GM23338 (cell line): ENCODE measurements at regions not wholly inside any gene's neighbourhood (a gene's known extent, or its start where the extent isn't known, plus 50 kb on each side); places are given as distances from the start of the nearest gene placed in this dataset.

Experiments
- ATAC-seq: fragments of 200-7000 bp; cut with Tn5 transposase; 3 replicates; pipeline ENCODE4 v1.9.1; 2020
- DNase-seq: peaks from one replicate; pipeline ENCODE4 v3.0.0-alpha.2; 2015; ENCODE audit warnings: low spot score
- H2AFZ ChIP-seq: fragments of 200-600 bp; sonication (generic); 2 replicates; pipeline ENCODE4 v1.8.0; 2016; ENCODE audit warnings: antibody characterized with exemption, mild to moderate bottlenecking, moderate library complexity
- H3F3A ChIP-seq: fragments of 200-600 bp; sonication (generic); replicated peaks from 2 replicates; pipeline ENCODE4 v1.8.0; 2017; ENCODE audit warnings: antibody characterized with exemption, mixed run types, low read depth
- H3K27ac ChIP-seq: fragments of 200-600 bp; sonication (generic); 2 replicates; pipeline ENCODE4 v1.6.1; 2016; ENCODE audit warnings: low read depth
- H3K27me3 ChIP-seq: fragments of 200-600 bp; sonication (generic); 2 replicates; pipeline ENCODE4 v1.8.0; 2016; ENCODE audit warnings: mild to moderate bottlenecking, mixed run types, moderate library complexity; ENCODE audit not compliant: insufficient read depth
- H3K36me3 ChIP-seq: fragments of 200-600 bp; sonication (generic); 2 replicates; pipeline ENCODE4 v1.8.0; 2016; ENCODE audit warnings: mild to moderate bottlenecking; ENCODE audit not compliant: insufficient read depth
- H3K4me1 ChIP-seq: fragments of 200-600 bp; sonication (generic); 2 replicates; pipeline ENCODE4 v1.8.0; 2016; ENCODE audit warnings: mild to moderate bottlenecking, moderate library complexity; ENCODE audit not compliant: insufficient read depth
- H3K4me2 ChIP-seq: fragments of 200-600 bp; sonication (generic); 2 replicates; pipeline ENCODE4 v1.7.1; 2017; ENCODE audit warnings: mixed run types
- H3K4me3 ChIP-seq: fragments of 200-600 bp; sonication (generic); 2 replicates; pipeline ENCODE4 v1.6.1; 2016; ENCODE audit warnings: mixed run types
- H3K79me2 ChIP-seq: fragments of 200-600 bp; sonication (generic); replicated peaks from 2 replicates; pipeline ENCODE4 v1.8.0; 2017; ENCODE audit warnings: mild to moderate bottlenecking; ENCODE audit not compliant: insufficient read depth
- H3K9me2 ChIP-seq: fragments of 200-600 bp; sonication (generic); 2 replicates; pipeline ENCODE4 v1.8.0; 2017; ENCODE audit not compliant: insufficient read depth
- H4K20me1 ChIP-seq: fragments of 200-600 bp; sonication (generic); replicated peaks from 2 replicates; pipeline ENCODE4 v1.8.0; 2017; ENCODE audit warnings: mild to moderate bottlenecking; ENCODE audit not compliant: insufficient read depth
- H3K27ac Mint-ChIP-seq: 2 replicates; pipeline ENCODE4 v1.8.0; 2020; ENCODE audit warnings: inconsistent platforms, mild to moderate bottlenecking, moderate library complexity, mixed read lengths
- H3K27me3 Mint-ChIP-seq: 3 replicates; pipeline ENCODE4 v1.8.0; 2022; ENCODE audit warnings: low read depth, mild to moderate bottlenecking, moderate library complexity, mixed read lengths, inconsistent platforms; ENCODE audit not compliant: insufficient read depth, poor library complexity
- H3K36me3 Mint-ChIP-seq: 3 replicates; pipeline ENCODE4 v1.8.0; 2021; ENCODE audit warnings: low read depth, mild to moderate bottlenecking, inconsistent platforms, moderate library complexity, mixed read lengths
- H3K4me1 Mint-ChIP-seq: 3 replicates; pipeline ENCODE4 v1.8.0; 2020; ENCODE audit warnings: mild to moderate bottlenecking, inconsistent platforms, mixed read lengths
- H3K4me3 Mint-ChIP-seq: 3 replicates; pipeline ENCODE4 v1.8.0; 2021; ENCODE audit warnings: moderate library complexity, mild to moderate bottlenecking, inconsistent platforms, mixed read lengths
- H3K9me3 Mint-ChIP-seq: 3 replicates; pipeline ENCODE4 v1.8.0; 2020; ENCODE audit warnings: moderate library complexity, mild to moderate bottlenecking, inconsistent platforms, mixed read lengths
- CREB1 ChIP-seq: fragments of 250-450 bp; sonication (Bioruptor Pico); IDR thresholded peaks from 2 replicates; pipeline ENCODE4 v1.5.0; 2020; ENCODE audit warnings: low read depth, mild to moderate bottlenecking, moderate library complexity
- ETS1 ChIP-seq: IDR thresholded peaks from 2 replicates; pipeline ENCODE4 v1.6.1; 2016; ENCODE audit warnings: antibody characterized with exemption
- JUNB ChIP-seq: IDR thresholded peaks from one replicate; pipeline ENCODE4 v1.6.1; 2016; ENCODE audit warnings: antibody characterized with exemption; ENCODE audit not compliant: unreplicated experiment
- NANOG ChIP-seq: IDR thresholded peaks from 2 replicates; pipeline ENCODE4 v1.6.1; 2016; ENCODE audit warnings: antibody characterized with exemption, borderline replicate concordance
- POLR2AphosphoS5 ChIP-seq: IDR thresholded peaks from 2 replicates; pipeline ENCODE4 v1.6.1; 2016; ENCODE audit warnings: antibody characterized with exemption, low read depth
- ZNF114 ChIP-seq: fragments of 250-450 bp; sonication (Bioruptor Pico); IDR thresholded peaks from 2 replicates; pipeline ENCODE4 v1.5.0; 2020; ENCODE audit warnings: mild to moderate bottlenecking, moderate library complexity
- ZNF331 ChIP-seq: fragments of 250-450 bp; sonication (Bioruptor Pico); IDR thresholded peaks from 2 replicates; pipeline ENCODE4 v1.5.0; 2020; ENCODE audit warnings: low read depth, mild to moderate bottlenecking, moderate library complexity
- TF ChIP-seq, protein P1 (sequence below), 2 experiments: fragments of 200-600 bp in 1 of 2; sonication (generic) in 1 of 2; conservative IDR thresholded peaks; 2 replicates each; pipeline versions ENCODE4 v1.5.1 to v1.6.1; 2016 to 2017; ENCODE audit warnings: antibody characterized with exemption in 2 of 2, low read depth in 2 of 2, mild to moderate bottlenecking in 2 of 2, moderate library complexity in 1 of 2
- TF ChIP-seq, protein P2 (sequence below): IDR thresholded peaks from one replicate; pipeline ENCODE4 v1.6.1; 2018; ENCODE audit warnings: antibody characterized with exemption; ENCODE audit not compliant: unreplicated experiment

DNA sequence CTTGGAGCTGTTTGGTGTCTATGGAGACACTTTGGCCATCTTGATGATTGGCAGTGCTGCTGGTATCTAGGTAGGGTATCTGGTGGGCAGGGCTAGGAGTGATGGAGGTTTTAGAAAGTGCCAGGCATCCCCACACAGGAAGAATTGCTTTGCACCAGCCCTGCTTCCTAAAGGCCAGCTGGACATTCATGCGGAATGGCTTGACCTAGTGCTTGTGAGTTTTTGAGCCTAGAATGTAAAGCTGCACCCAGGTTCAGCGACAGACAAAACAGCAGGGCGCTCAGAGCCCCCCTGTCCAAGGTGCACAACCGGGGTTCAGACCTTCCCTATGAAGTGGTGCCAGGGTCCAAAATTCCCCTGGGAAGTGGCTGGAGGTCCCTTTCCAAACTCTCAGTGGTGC, 93.1 kb downstream of the ING1 start (continued):
- TF ChIP-seq POLR2AphosphoS5 = no peak
- TF ChIP-seq CREB1 (CRISPR knock-in tag) = no peak

- H2AFZ ChIP-seq = no peak overlapping the region
- DNase-seq (no peak), ATAC-seq (no peak)
- H3K36me3 ChIP-seq = no peaks in the 10 kb centered on the region
- H3K4me3 ChIP-seq = no peak overlapping the region
- Mint-ChIP-seq H3K27me3 (peaks cover 3% of the 10 kb centered on the region), H3K27ac (no peak overlapping the region), H3K36me3 (no peaks in the 10 kb centered on the region), H3K4me3 (no peak overlapping the region), H3K4me1 (peaks cover 38% of the 10 kb centered on the region), H3K9me3 (no peaks in the 10 kb centered on the region)
- no peaks in the 10 kb centered on the region for H3K79me2 ChIP-seq
- H3K27ac ChIP-seq = no peak overlapping the region
- H3F3A ChIP-seq = 0 out of 2 replicates have a peak, but pooled peaks cover 4% of the 10 kb centered on the region
- H3K4me2 ChIP-seq = no peak overlapping the region
- TF ChIP-seq ETS1 = no peak
- TF ChIP-seq POLR2AphosphoS5 = no peak
- TF ChIP-seq, protein P1, sequence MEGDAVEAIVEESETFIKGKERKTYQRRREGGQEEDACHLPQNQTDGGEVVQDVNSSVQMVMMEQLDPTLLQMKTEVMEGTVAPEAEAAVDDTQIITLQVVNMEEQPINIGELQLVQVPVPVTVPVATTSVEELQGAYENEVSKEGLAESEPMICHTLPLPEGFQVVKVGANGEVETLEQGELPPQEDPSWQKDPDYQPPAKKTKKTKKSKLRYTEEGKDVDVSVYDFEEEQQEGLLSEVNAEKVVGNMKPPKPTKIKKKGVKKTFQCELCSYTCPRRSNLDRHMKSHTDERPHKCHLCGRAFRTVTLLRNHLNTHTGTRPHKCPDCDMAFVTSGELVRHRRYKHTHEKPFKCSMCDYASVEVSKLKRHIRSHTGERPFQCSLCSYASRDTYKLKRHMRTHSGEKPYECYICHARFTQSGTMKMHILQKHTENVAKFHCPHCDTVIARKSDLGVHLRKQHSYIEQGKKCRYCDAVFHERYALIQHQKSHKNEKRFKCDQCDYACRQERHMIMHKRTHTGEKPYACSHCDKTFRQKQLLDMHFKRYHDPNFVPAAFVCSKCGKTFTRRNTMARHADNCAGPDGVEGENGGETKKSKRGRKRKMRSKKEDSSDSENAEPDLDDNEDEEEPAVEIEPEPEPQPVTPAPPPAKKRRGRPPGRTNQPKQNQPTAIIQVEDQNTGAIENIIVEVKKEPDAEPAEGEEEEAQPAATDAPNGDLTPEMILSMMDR (conservative IDR thresholded peaks at IDR 0.05; ENCODE audit: low read depth in 2 of 2) = no peak
- TF ChIP-seq ZNF331 (CRISPR knock-in tag) = no peak
- TF ChIP-seq ZNF114 (CRISPR knock-in tag) = no peak
- H3K4me1 ChIP-seq = peaks cover 39% of the 10 kb centered on the region
- H4K20me1 ChIP-seq = no peaks in the 10 kb centered on the region
- peaks cover 24% of the 10 kb centered on the region for H3K27me3 ChIP-seq
- peaks cover 5% of the 10 kb centered on the region; the same call in 1 of the 2 replicates for H3K9me2 ChIP-seq
Observed at GRCh38 chr13:110807546-110807945, 94.0 kb downstream of the ING1 start.

GRCh38 chr13:110808138-110808537, 94.6 kb downstream of the ING1 start:
- peaks cover 3% of the 10 kb centered on the region for H3K27me3 Mint-ChIP-seq
- TF ChIP-seq ZNF114 (CRISPR knock-in tag) (no peak), JUNB (no peak), NANOG (no peak), ZNF331 (CRISPR knock-in tag) (no peak)
- TF ChIP-seq, protein P2, sequence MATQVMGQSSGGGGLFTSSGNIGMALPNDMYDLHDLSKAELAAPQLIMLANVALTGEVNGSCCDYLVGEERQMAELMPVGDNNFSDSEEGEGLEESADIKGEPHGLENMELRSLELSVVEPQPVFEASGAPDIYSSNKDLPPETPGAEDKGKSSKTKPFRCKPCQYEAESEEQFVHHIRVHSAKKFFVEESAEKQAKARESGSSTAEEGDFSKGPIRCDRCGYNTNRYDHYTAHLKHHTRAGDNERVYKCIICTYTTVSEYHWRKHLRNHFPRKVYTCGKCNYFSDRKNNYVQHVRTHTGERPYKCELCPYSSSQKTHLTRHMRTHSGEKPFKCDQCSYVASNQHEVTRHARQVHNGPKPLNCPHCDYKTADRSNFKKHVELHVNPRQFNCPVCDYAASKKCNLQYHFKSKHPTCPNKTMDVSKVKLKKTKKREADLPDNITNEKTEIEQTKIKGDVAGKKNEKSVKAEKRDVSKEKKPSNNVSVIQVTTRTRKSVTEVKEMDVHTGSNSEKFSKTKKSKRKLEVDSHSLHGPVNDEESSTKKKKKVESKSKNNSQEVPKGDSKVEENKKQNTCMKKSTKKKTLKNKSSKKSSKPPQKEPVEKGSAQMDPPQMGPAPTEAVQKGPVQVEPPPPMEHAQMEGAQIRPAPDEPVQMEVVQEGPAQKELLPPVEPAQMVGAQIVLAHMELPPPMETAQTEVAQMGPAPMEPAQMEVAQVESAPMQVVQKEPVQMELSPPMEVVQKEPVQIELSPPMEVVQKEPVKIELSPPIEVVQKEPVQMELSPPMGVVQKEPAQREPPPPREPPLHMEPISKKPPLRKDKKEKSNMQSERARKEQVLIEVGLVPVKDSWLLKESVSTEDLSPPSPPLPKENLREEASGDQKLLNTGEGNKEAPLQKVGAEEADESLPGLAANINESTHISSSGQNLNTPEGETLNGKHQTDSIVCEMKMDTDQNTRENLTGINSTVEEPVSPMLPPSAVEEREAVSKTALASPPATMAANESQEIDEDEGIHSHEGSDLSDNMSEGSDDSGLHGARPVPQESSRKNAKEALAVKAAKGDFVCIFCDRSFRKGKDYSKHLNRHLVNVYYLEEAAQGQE = no peak
- TF ChIP-seq, protein P1 (conservative IDR thresholded peaks at IDR 0.05; ENCODE audit: low read depth in 2 of 2) = no peak

More at GRCh38 chr13:110808138-110808537, 94.6 kb downstream of the ING1 start:
- Histone ChIP-seq H3K9me2 (peaks cover 5% of the 10 kb centered on the region; the same call in 1 of the 2 replicates), H2AFZ (no peak overlapping the region), H3K36me3 (no peaks in the 10 kb centered on the region), H3K4me2 (no peak overlapping the region), H3K27me3 (peaks cover 26% of the 10 kb centered on the region), H4K20me1 (no peaks in the 10 kb centered on the region), H3K79me2 (no peaks in the 10 kb centered on the region), H3K4me1 (peaks cover 39% of the 10 kb centered on the region), H3F3A (0 out of 2 replicates have a peak, but pooled peaks cover 4% of the 10 kb centered on the region), H3K27ac (no peak overlapping the region), H3K4me3 (no peak overlapping the region)
- H3K4me3 Mint-ChIP-seq = no peak overlapping the region
- peaks cover 38% of the 10 kb centered on the region for H3K4me1 Mint-ChIP-seq
- H3K27ac Mint-ChIP-seq = no peak overlapping the region
- DNase-seq (no peak), ATAC-seq (no peak)
- no peaks in the 10 kb centered on the region for H3K9me3 Mint-ChIP-seq
- no peaks in the 10 kb centered on the region for H3K36me3 Mint-ChIP-seq
